Activated naive CD4-positive, alpha-beta T cell treated with anti-CD3 and anti-CD28 coated beads, Interleukin-2, amount 50 U/mL, for 24 hours (primary cell): ENCODE measurements at regions not wholly inside any gene's neighbourhood (a gene's known extent, or its start where the extent isn't known, plus 50 kb on each side); places are given as distances from the start of the nearest gene placed in this dataset.
"Not testable (repeated sequence)": the region's sequence is repeated elsewhere in the genome, so short reads cannot be mapped to it uniquely, and the experiment has no call there.

Experiments used
- H3K27ac Mint-ChIP-seq: one replicate; pipeline ENCODE4 v1.8.0; 2021; ENCODE audit warnings: mild to moderate bottlenecking, mixed read lengths
- H3K27me3 Mint-ChIP-seq: one replicate; pipeline ENCODE4 v1.8.0; 2021; ENCODE audit warnings: mixed read lengths
- H3K36me3 Mint-ChIP-seq: one replicate; pipeline ENCODE4 v1.8.0; 2021; ENCODE audit warnings: mixed read lengths
- H3K4me1 Mint-ChIP-seq: one replicate; pipeline ENCODE4 v1.8.0; 2021; ENCODE audit warnings: mixed read lengths
- H3K4me3 Mint-ChIP-seq: one replicate; pipeline ENCODE4 v1.8.0; 2021; ENCODE audit warnings: mild to moderate bottlenecking, mixed read lengths
- H3K9me3 Mint-ChIP-seq: one replicate; pipeline ENCODE4 v1.8.0; 2021; ENCODE audit warnings: mixed read lengths

GRCh38 chr5:20707634-20708033, 719.6 kb upstream of the CDH18 start:
- H3K27me3 Mint-ChIP-seq, H3K4me1 Mint-ChIP-seq, H3K9me3 Mint-ChIP-seq, H3K4me3 Mint-ChIP-seq, H3K36me3 Mint-ChIP-seq, H3K27ac Mint-ChIP-seq: not testable (repeated sequence)

- no peak overlapping the region for H3K4me3 Mint-ChIP-seq
- H3K4me1 Mint-ChIP-seq = no peaks in the 10 kb centered on the region
- peaks cover 1% of the 10 kb centered on the region for H3K9me3 Mint-ChIP-seq
- H3K27ac Mint-ChIP-seq = no peak overlapping the region
- no peaks in the 10 kb centered on the region for H3K27me3 Mint-ChIP-seq
- no peaks in the 10 kb centered on the region for H3K36me3 Mint-ChIP-seq
Observed at GRCh38 chr5:20694121-20694520, 706.1 kb upstream of the CDH18 start.

- Mint-ChIP-seq H3K4me1 (no peaks in the 10 kb centered on the region), H3K4me3 (no peak overlapping the region), H3K27ac (no peak overlapping the region), H3K27me3 (no peaks in the 10 kb centered on the region), H3K9me3 (peaks cover 7% of the 10 kb centered on the region), H3K36me3 (no peaks in the 10 kb centered on the region)
Observed at GRCh38 chr5:20692913-20693312, 704.9 kb upstream of the CDH18 start.

GRCh38 chr5:20683241-20683940, 695.4 kb upstream of the CDH18 start:
- Mint-ChIP-seq H3K4me3 (no peak overlapping the region), H3K27me3 (no peaks in the 10 kb centered on the region), H3K9me3 (peaks cover 18% of the 10 kb centered on the region), H3K4me1 (no peaks in the 10 kb centered on the region), H3K27ac (no peak overlapping the region), H3K36me3 (no peaks in the 10 kb centered on the region)

GRCh38 chr5:20680718-20681302, 692.8 kb upstream of the CDH18 start:
- Mint-ChIP-seq H3K9me3 (peaks cover 9% of the 10 kb centered on the region), H3K36me3 (no peaks in the 10 kb centered on the region), H3K27ac (no peak overlapping the region), H3K27me3 (no peaks in the 10 kb centered on the region), H3K4me3 (no peak overlapping the region), H3K4me1 (no peaks in the 10 kb centered on the region)

GRCh38 chr5:20678814-20679298, 690.9 kb upstream of the CDH18 start:
- no peak overlapping the region for H3K4me3 Mint-ChIP-seq
- H3K27ac Mint-ChIP-seq = no peak overlapping the region
- no peaks in the 10 kb centered on the region for H3K27me3 Mint-ChIP-seq
- no peaks in the 10 kb centered on the region for H3K36me3 Mint-ChIP-seq
- peaks cover 9% of the 10 kb centered on the region for H3K9me3 Mint-ChIP-seq
- H3K4me1 Mint-ChIP-seq = no peaks in the 10 kb centered on the region

- Mint-ChIP-seq H3K27ac (no peak overlapping the region), H3K4me3 (no peak overlapping the region), H3K27me3 (no peaks in the 10 kb centered on the region), H3K36me3 (no peaks in the 10 kb centered on the region), H3K4me1 (no peaks in the 10 kb centered on the region), H3K9me3 (peaks cover 9% of the 10 kb centered on the region)
Observed at GRCh38 chr5:20678386-20678785, 690.4 kb upstream of the CDH18 start.

- H3K27me3 Mint-ChIP-seq = no peaks in the 10 kb centered on the region
- H3K4me3 Mint-ChIP-seq = no peak overlapping the region
- no peak overlapping the region for H3K27ac Mint-ChIP-seq
- no peaks in the 10 kb centered on the region for H3K36me3 Mint-ChIP-seq
- no peaks in the 10 kb centered on the region for H3K9me3 Mint-ChIP-seq
- no peaks in the 10 kb centered on the region for H3K4me1 Mint-ChIP-seq
Observed at GRCh38 chr5:20660588-20660987, 672.6 kb upstream of the CDH18 start.

GRCh38 chr5:20656262-20656661, 668.3 kb upstream of the CDH18 start:
- H3K27ac Mint-ChIP-seq = no peak overlapping the region
- no peak overlapping the region for H3K4me3 Mint-ChIP-seq
- no peaks in the 10 kb centered on the region for H3K4me1 Mint-ChIP-seq
- no peaks in the 10 kb centered on the region for H3K36me3 Mint-ChIP-seq
- H3K27me3 Mint-ChIP-seq = no peaks in the 10 kb centered on the region
- H3K9me3 Mint-ChIP-seq = peaks cover 4% of the 10 kb centered on the region

- Mint-ChIP-seq H3K36me3 (no peaks in the 10 kb centered on the region), H3K27ac (no peak overlapping the region), H3K9me3 (peaks cover 10% of the 10 kb centered on the region), H3K27me3 (no peaks in the 10 kb centered on the region), H3K4me1 (no peaks in the 10 kb centered on the region), H3K4me3 (no peak overlapping the region)
Observed at GRCh38 chr5:20655211-20655610, 667.2 kb upstream of the CDH18 start.

GRCh38 chr5:20654746-20655145, 666.7 kb upstream of the CDH18 start:
- Mint-ChIP-seq H3K27ac (no peak overlapping the region), H3K27me3 (no peaks in the 10 kb centered on the region), H3K9me3 (peaks cover 10% of the 10 kb centered on the region), H3K4me1 (no peaks in the 10 kb centered on the region), H3K4me3 (no peak overlapping the region), H3K36me3 (no peaks in the 10 kb centered on the region)

GRCh38 chr5:20654033-20654432, 666.0 kb upstream of the CDH18 start:
- Mint-ChIP-seq H3K9me3 (peaks cover 10% of the 10 kb centered on the region), H3K27me3 (no peaks in the 10 kb centered on the region), H3K4me1 (no peaks in the 10 kb centered on the region)

GRCh38 chr5:20649966-20650365, 662.0 kb upstream of the CDH18 start:
- Mint-ChIP-seq H3K4me3 (no peak overlapping the region), H3K36me3 (no peaks in the 10 kb centered on the region), H3K27me3 (no peaks in the 10 kb centered on the region), H3K4me1 (no peaks in the 10 kb centered on the region), H3K27ac (no peak overlapping the region), H3K9me3 (peaks cover 10% of the 10 kb centered on the region)

More at GRCh38 chr5:20654033-20654432, 666.0 kb upstream of the CDH18 start:
- Mint-ChIP-seq H3K4me3 (no peak overlapping the region), H3K36me3 (no peaks in the 10 kb centered on the region), H3K27ac (no peak overlapping the region)

GRCh38 chr5:20648981-20649380, 661.0 kb upstream of the CDH18 start:
- H3K27ac Mint-ChIP-seq = no peak overlapping the region
- no peaks in the 10 kb centered on the region for H3K4me1 Mint-ChIP-seq
- H3K27me3 Mint-ChIP-seq = no peaks in the 10 kb centered on the region
- H3K9me3 Mint-ChIP-seq = peaks cover 10% of the 10 kb centered on the region
- no peak overlapping the region for H3K4me3 Mint-ChIP-seq
- H3K36me3 Mint-ChIP-seq = no peaks in the 10 kb centered on the region

- H3K9me3 Mint-ChIP-seq = peaks cover 12% of the 10 kb centered on the region
- no peaks in the 10 kb centered on the region for H3K4me1 Mint-ChIP-seq
- H3K36me3 Mint-ChIP-seq = no peaks in the 10 kb centered on the region
- no peaks in the 10 kb centered on the region for H3K27me3 Mint-ChIP-seq
- no peak overlapping the region for H3K4me3 Mint-ChIP-seq
- H3K27ac Mint-ChIP-seq = no peak overlapping the region
Observed at GRCh38 chr5:20636686-20637085, 648.7 kb upstream of the CDH18 start.

- no peak overlapping the region for H3K27ac Mint-ChIP-seq
- H3K27me3 Mint-ChIP-seq = no peaks in the 10 kb centered on the region
- H3K4me3 Mint-ChIP-seq = no peak overlapping the region
- peaks cover 3% of the 10 kb centered on the region for H3K9me3 Mint-ChIP-seq
- H3K4me1 Mint-ChIP-seq = no peaks in the 10 kb centered on the region
- no peaks in the 10 kb centered on the region for H3K36me3 Mint-ChIP-seq
Observed at GRCh38 chr5:20619591-20619990, 631.6 kb upstream of the CDH18 start.

- Mint-ChIP-seq H3K27me3 (no peaks in the 10 kb centered on the region), H3K4me1 (no peaks in the 10 kb centered on the region), H3K27ac (no peak overlapping the region), H3K9me3 (peaks cover 3% of the 10 kb centered on the region), H3K4me3 (no peak overlapping the region), H3K36me3 (no peaks in the 10 kb centered on the region)
Observed at GRCh38 chr5:20618340-20618739, 630.3 kb upstream of the CDH18 start.
